ENCODE measurements at regions not wholly inside any gene's neighbourhood (a gene's known extent, or its start where the extent isn't known, plus 50 kb on each side); places are given as distances from the start of the nearest gene placed in this dataset.

DNA sequence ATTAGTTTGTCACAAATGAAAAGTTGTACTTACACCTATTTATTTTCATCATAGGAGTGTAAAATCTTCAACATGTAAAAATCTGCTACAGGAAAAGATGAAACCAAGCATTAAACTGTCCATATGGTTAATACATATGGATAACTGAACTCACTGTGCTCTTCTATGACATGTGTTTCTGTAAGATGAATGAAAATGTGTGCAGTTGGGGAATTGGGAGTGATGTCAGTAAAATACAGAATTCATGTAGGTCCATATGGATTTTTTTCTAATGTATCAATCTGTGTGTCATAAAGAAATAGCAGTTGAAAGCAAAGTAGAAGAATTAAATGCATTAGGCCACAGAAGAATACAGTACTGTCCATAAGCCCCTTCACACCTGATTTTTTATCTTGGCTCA, 178.4 kb upstream of the COL3A1 start (continued):
- TF ChIP-seq, protein P1, sequence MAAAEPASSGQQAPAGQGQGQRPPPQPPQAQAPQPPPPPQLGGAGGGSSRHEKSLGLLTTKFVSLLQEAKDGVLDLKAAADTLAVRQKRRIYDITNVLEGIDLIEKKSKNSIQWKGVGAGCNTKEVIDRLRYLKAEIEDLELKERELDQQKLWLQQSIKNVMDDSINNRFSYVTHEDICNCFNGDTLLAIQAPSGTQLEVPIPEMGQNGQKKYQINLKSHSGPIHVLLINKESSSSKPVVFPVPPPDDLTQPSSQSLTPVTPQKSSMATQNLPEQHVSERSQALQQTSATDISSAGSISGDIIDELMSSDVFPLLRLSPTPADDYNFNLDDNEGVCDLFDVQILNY (CRISPR knock-in tag; IDR thresholded peaks at IDR 0.05): no peak
- TF ChIP-seq, protein P2, sequence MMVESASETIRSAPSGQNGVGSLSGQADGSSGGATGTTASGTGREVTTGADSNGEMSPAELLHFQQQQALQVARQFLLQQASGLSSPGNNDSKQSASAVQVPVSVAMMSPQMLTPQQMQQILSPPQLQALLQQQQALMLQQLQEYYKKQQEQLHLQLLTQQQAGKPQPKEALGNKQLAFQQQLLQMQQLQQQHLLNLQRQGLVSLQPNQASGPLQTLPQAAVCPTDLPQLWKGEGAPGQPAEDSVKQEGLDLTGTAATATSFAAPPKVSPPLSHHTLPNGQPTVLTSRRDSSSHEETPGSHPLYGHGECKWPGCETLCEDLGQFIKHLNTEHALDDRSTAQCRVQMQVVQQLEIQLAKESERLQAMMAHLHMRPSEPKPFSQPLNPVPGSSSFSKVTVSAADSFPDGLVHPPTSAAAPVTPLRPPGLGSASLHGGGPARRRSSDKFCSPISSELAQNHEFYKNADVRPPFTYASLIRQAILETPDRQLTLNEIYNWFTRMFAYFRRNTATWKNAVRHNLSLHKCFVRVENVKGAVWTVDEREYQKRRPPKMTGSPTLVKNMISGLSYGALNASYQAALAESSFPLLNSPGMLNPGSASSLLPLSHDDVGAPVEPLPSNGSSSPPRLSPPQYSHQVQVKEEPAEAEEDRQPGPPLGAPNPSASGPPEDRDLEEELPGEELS (CRISPR knock-in tag; IDR thresholded peaks at IDR 0.05): no peak
- TF ChIP-seq ETV6 (CRISPR knock-in tag; IDR thresholded peaks at IDR 0.05): no peak
- TF ChIP-seq, protein P3, sequence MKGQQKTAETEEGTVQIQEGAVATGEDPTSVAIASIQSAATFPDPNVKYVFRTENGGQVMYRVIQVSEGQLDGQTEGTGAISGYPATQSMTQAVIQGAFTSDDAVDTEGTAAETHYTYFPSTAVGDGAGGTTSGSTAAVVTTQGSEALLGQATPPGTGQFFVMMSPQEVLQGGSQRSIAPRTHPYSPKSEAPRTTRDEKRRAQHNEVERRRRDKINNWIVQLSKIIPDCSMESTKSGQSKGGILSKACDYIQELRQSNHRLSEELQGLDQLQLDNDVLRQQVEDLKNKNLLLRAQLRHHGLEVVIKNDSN (CRISPR knock-in tag; IDR thresholded peaks at IDR 0.05): no peak
- no peak for TF ChIP-seq ZNF232 (CRISPR knock-in tag; IDR thresholded peaks at IDR 0.05)
- TF ChIP-seq GABPB1 (CRISPR knock-in tag; IDR thresholded peaks at IDR 0.05): no peak
- TF ChIP-seq, protein P4, sequence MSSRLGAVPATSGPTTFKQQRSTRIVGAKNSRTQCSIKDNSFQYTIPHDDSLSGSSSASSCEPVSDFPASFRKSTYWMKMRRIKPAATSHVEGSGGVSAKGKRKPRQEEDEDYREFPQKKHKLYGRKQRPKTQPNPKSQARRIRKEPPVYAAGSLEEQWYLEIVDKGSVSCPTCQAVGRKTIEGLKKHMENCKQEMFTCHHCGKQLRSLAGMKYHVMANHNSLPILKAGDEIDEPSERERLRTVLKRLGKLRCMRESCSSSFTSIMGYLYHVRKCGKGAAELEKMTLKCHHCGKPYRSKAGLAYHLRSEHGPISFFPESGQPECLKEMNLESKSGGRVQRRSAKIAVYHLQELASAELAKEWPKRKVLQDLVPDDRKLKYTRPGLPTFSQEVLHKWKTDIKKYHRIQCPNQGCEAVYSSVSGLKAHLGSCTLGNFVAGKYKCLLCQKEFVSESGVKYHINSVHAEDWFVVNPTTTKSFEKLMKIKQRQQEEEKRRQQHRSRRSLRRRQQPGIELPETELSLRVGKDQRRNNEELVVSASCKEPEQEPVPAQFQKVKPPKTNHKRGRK (CRISPR knock-in tag; IDR thresholded peaks at IDR 0.05; ENCODE audit: borderline replicate concordance): no peak

DNA sequence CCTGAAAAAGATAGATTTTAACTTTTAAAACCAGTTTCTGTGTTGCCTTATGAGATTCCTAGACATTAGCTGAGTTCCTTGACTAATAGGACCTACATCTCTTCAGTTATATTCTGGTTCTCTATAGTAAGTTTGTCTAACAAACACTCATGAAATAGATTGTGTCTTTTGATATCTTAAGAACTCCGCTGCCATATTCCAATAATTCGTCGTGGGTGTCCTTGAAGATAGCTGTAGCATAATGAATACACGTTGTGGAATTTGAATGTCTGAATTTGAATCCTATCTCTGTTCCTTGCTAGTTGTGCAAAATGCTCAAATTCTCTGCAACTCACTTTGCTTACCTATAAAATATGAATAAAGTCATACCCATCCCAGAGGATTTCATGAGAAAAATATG, 176.8 kb upstream of the COL3A1 start:
- ChIA-PET CTCF (no interaction called here), POLR2A (no interaction called here)
- H3K9me3 Mint-ChIP-seq: peaks cover 13% of the 10 kb centered on the region
- no peak for ATAC-seq
- TF ChIP-seq, protein P5, sequence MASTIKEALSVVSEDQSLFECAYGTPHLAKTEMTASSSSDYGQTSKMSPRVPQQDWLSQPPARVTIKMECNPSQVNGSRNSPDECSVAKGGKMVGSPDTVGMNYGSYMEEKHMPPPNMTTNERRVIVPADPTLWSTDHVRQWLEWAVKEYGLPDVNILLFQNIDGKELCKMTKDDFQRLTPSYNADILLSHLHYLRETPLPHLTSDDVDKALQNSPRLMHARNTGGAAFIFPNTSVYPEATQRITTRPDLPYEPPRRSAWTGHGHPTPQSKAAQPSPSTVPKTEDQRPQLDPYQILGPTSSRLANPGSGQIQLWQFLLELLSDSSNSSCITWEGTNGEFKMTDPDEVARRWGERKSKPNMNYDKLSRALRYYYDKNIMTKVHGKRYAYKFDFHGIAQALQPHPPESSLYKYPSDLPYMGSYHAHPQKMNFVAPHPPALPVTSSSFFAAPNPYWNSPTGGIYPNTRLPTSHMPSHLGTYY (CRISPR knock-in tag; IDR thresholded peaks at IDR 0.05): no peak
- TF ChIP-seq, protein P6, sequence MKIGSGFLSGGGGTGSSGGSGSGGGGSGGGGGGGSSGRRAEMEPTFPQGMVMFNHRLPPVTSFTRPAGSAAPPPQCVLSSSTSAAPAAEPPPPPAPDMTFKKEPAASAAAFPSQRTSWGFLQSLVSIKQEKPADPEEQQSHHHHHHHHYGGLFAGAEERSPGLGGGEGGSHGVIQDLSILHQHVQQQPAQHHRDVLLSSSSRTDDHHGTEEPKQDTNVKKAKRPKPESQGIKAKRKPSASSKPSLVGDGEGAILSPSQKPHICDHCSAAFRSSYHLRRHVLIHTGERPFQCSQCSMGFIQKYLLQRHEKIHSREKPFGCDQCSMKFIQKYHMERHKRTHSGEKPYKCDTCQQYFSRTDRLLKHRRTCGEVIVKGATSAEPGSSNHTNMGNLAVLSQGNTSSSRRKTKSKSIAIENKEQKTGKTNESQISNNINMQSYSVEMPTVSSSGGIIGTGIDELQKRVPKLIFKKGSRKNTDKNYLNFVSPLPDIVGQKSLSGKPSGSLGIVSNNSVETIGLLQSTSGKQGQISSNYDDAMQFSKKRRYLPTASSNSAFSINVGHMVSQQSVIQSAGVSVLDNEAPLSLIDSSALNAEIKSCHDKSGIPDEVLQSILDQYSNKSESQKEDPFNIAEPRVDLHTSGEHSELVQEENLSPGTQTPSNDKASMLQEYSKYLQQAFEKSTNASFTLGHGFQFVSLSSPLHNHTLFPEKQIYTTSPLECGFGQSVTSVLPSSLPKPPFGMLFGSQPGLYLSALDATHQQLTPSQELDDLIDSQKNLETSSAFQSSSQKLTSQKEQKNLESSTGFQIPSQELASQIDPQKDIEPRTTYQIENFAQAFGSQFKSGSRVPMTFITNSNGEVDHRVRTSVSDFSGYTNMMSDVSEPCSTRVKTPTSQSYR (CRISPR knock-in tag; IDR thresholded peaks at IDR 0.05): no peak
- TF ChIP-seq ZNF138 (CRISPR knock-in tag; conservative IDR thresholded peaks at IDR 0.05): no peak
- no peak for TF ChIP-seq ELF4 (CRISPR knock-in tag; IDR thresholded peaks at IDR 0.05; ENCODE audit: low read depth)
- TF ChIP-seq JAZF1 (CRISPR knock-in tag; IDR thresholded peaks at IDR 0.05): no peak
- TF ChIP-seq, protein P7, sequence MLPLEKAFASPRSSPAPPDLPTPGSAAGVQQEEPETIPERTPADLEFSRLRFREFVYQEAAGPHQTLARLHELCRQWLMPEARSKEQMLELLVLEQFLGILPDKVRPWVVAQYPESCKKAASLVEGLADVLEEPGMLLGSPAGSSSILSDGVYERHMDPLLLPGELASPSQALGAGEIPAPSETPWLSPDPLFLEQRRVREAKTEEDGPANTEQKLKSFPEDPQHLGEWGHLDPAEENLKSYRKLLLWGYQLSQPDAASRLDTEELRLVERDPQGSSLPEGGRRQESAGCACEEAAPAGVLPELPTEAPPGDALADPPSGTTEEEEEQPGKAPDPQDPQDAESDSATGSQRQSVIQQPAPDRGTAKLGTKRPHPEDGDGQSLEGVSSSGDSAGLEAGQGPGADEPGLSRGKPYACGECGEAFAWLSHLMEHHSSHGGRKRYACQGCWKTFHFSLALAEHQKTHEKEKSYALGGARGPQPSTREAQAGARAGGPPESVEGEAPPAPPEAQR (CRISPR knock-in tag; IDR thresholded peaks at IDR 0.05): no peak
- TF ChIP-seq, protein P8, sequence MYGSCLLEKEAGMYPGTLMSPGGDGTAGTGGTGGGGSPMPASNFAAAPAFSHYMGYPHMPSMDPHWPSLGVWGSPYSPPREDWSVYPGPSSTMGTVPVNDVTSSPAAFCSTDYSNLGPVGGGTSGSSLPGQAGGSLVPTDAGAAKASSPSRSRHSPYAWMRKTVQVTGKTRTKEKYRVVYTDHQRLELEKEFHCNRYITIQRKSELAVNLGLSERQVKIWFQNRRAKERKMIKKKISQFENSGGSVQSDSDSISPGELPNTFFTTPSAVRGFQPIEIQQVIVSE (CRISPR knock-in tag; IDR thresholded peaks at IDR 0.05; ENCODE audit: borderline replicate concordance): no peak
- H3K36me3 Mint-ChIP-seq: no peaks in the 10 kb centered on the region; the same call in 1 of the 2 replicates
- no peaks in the 10 kb centered on the region for H3K4me1 Mint-ChIP-seq
- H3K27me3 Mint-ChIP-seq (ENCODE audit: low read depth): no peaks in the 10 kb centered on the region
- H3K27ac Mint-ChIP-seq: no peak overlapping the region
- DNase-seq (ENCODE audit: low spot score): no peak
- H3K4me3 Mint-ChIP-seq: no peak overlapping the region

Data from WTC11 (cell line).